HL-60 (cell line): ENCODE measurements at regions not wholly inside any gene's neighbourhood (a gene's known extent, or its start where the extent isn't known, plus 50 kb on each side); places are given as distances from the start of the nearest gene placed in this dataset.
"Not testable (repeated sequence)": the region's sequence is repeated elsewhere in the genome, so short reads cannot be mapped to it uniquely, and the experiment has no call there.

Experiments used
- DNase-seq, 2 experiments: peaks; one replicate each; pipeline ENCODE4 v3.0.0-alpha.2; 2010 to 2020; ENCODE audit warnings: low read depth in 1 of 2, low spot score in 1 of 2
- H3K27ac ChIP-seq: fragments of 250-450 bp; sonication (Bioruptor Pico); replicated peaks from 2 replicates; pipeline ENCODE4 v1.5.1; 2020; ENCODE audit warnings: mild to moderate bottlenecking, moderate library complexity
- H3K27me3 ChIP-seq: fragments of 250-450 bp; sonication (Bioruptor Pico); 2 replicates; pipeline ENCODE4 v1.5.1; 2021; ENCODE audit warnings: mild to moderate bottlenecking, moderate library complexity; ENCODE audit not compliant: insufficient read depth, poor library complexity, severe bottlenecking
- H3K4me3 ChIP-seq: replicated peaks from 2 replicates; pipeline ENCODE4 v1.5.1; 2011; ENCODE audit warnings: mild to moderate bottlenecking, control low read depth, low read length; ENCODE audit not compliant: insufficient read depth
- GABPA ChIP-seq: IDR thresholded peaks from 2 replicates; pipeline ENCODE4 v1.6.1; 2012; ENCODE audit warnings: low read depth
- POLR2AphosphoS5 ChIP-seq: IDR thresholded peaks from 2 replicates; pipeline ENCODE4 v1.6.1; 2012; ENCODE audit warnings: low read depth
- SPI1 ChIP-seq: IDR thresholded peaks from 2 replicates; pipeline ENCODE4 v1.6.1; 2012; ENCODE audit warnings: low read depth, mild to moderate bottlenecking, borderline replicate concordance
- TF ChIP-seq, protein P1 (sequence below): IDR thresholded peaks from one replicate; pipeline ENCODE4 v1.5.1; 2011; ENCODE audit warnings: low read length, control low read depth, inconsistent platforms; ENCODE audit not compliant: insufficient read depth
- TF ChIP-seq, protein P2 (sequence below): IDR thresholded peaks from 2 replicates; pipeline ENCODE4 v1.6.1; 2012; ENCODE audit warnings: low read depth; ENCODE audit not compliant: insufficient replicate concordance

DNA sequence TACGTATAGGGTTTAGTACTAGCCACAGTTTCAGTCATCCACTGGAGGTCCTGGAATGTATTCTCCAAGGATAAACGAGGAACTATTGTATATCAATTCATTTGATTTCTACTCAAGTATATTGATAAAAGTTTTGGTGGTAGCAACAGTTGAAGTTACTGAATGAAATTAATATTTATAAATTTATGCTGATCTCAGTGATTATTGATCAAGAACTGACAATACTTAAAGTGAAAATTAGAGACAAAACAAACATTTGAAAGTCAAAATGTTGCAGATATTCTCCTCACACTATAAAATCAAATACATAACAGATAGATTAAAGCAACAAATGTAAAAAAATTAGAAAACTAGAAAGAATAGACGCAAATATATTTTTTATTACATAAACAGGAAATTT lies 150.9 kb upstream of the SLC35G4 start:
- peaks cover 2% of the 10 kb centered on the region for H3K27me3 ChIP-seq
- DNase-seq = no peak
- TF ChIP-seq POLR2AphosphoS5 (no peak), SPI1 (no peak), GABPA (no peak)
- TF ChIP-seq, protein P1, sequence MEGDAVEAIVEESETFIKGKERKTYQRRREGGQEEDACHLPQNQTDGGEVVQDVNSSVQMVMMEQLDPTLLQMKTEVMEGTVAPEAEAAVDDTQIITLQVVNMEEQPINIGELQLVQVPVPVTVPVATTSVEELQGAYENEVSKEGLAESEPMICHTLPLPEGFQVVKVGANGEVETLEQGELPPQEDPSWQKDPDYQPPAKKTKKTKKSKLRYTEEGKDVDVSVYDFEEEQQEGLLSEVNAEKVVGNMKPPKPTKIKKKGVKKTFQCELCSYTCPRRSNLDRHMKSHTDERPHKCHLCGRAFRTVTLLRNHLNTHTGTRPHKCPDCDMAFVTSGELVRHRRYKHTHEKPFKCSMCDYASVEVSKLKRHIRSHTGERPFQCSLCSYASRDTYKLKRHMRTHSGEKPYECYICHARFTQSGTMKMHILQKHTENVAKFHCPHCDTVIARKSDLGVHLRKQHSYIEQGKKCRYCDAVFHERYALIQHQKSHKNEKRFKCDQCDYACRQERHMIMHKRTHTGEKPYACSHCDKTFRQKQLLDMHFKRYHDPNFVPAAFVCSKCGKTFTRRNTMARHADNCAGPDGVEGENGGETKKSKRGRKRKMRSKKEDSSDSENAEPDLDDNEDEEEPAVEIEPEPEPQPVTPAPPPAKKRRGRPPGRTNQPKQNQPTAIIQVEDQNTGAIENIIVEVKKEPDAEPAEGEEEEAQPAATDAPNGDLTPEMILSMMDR = no peak
- TF ChIP-seq, protein P2, sequence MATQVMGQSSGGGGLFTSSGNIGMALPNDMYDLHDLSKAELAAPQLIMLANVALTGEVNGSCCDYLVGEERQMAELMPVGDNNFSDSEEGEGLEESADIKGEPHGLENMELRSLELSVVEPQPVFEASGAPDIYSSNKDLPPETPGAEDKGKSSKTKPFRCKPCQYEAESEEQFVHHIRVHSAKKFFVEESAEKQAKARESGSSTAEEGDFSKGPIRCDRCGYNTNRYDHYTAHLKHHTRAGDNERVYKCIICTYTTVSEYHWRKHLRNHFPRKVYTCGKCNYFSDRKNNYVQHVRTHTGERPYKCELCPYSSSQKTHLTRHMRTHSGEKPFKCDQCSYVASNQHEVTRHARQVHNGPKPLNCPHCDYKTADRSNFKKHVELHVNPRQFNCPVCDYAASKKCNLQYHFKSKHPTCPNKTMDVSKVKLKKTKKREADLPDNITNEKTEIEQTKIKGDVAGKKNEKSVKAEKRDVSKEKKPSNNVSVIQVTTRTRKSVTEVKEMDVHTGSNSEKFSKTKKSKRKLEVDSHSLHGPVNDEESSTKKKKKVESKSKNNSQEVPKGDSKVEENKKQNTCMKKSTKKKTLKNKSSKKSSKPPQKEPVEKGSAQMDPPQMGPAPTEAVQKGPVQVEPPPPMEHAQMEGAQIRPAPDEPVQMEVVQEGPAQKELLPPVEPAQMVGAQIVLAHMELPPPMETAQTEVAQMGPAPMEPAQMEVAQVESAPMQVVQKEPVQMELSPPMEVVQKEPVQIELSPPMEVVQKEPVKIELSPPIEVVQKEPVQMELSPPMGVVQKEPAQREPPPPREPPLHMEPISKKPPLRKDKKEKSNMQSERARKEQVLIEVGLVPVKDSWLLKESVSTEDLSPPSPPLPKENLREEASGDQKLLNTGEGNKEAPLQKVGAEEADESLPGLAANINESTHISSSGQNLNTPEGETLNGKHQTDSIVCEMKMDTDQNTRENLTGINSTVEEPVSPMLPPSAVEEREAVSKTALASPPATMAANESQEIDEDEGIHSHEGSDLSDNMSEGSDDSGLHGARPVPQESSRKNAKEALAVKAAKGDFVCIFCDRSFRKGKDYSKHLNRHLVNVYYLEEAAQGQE = no peak
- H3K4me3 ChIP-seq = no peak overlapping the region
- no peak overlapping the region for H3K27ac ChIP-seq

DNA sequence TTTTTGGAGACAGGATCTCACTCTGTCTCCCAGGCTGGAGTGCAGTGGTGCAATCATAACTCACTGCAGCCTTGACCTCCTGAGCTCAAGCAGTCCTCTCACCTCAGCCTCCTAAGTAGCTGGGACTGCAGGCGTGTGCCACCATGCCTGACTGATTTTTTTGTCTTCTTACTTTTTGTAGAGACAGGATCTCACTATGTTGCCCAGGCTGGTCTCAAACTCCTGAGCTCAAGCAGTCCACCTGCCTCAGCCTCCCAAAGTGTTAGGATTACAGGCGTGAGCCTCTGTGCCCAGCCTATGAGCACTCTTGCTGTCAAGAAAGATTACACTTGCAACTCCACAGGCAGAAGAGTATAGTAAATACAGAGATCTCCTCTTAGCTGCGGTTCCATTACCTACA lies 151.5 kb upstream of the SLC35G4 start:
- DNase-seq, H3K4me3 ChIP-seq, H3K27me3 ChIP-seq, H3K27ac ChIP-seq: not testable (repeated sequence)

DNA sequence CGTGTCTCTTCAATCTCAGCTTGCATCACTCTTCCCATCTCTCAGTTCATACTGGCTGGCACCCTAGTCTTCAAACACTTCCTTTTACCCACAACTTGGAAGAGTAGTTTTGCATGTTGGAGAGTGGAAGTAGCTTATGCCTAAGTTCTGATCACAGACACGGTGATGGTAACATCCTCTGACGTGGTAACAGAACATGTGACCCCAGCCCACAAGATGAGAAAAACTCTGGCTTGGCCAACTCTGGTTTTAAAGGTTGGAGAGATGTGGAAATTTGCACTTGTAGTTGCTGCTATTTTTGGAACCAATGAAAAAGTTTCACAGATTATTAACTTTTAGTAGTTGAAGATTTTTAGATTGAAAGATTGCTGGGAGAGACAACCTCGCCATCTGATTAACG lies 155.4 kb upstream of the SLC35G4 start:
- DNase-seq = no peak
- peaks cover 2% of the 10 kb centered on the region for H3K27me3 ChIP-seq
- H3K4me3 ChIP-seq = no peak overlapping the region
- H3K27ac ChIP-seq = no peak overlapping the region
- TF ChIP-seq GABPA = no peak

DNA sequence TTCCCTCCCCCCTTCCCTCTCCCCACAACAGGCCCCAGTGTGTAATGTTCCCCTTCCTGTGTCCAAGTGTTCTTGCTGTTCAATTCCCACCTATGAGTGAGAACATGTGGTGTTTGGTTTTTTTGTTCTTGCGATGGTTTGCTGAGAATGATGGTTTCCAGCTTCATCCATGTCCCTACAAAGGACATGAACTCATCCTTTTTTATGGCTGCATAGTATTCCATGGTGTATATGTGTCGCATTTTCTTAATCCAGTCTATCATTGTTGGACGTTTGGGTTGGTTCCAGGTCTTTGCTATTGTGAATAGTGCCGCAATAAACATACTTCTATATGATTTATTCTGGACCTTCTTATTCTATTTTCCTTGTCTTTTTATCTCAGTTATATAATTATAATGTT lies 165.2 kb upstream of the SLC35G4 start:
- H3K27me3 ChIP-seq, H3K27ac ChIP-seq, H3K4me3 ChIP-seq, DNase-seq: not testable (repeated sequence)

DNA sequence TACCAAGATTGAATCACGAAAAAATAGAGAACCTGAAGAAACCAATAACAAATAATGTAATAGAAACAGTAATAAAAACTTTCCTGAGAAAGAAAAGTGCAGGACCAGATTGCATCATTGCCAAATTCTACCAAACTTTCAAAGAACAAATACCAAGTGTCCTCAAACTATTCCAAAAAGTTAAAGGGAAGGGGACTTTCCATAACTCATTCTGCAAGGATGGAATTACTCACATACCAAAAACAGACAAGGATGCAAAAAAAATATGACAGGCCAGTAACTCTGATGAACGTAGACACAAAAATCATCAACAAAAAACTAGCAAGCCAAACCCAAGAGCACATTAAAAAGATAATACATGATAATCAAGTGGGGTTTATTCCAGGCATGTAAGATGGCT lies 172.3 kb upstream of the SLC35G4 start:
- DNase-seq = no peak
- Histone ChIP-seq H3K4me3 (no peak overlapping the region), H3K27ac (no peak overlapping the region), H3K27me3 (no peaks in the 10 kb centered on the region)
- TF ChIP-seq, protein P2 = no peak
- TF ChIP-seq, protein P1 = no peak
- TF ChIP-seq SPI1 (no peak), POLR2AphosphoS5 (no peak), GABPA (no peak)
